NB4 (cell line): ENCODE measurements at regions not wholly inside any gene's neighbourhood (a gene's known extent, or its start where the extent isn't known, plus 50 kb on each side); places are given as distances from the start of the nearest gene placed in this dataset.

Experiments
- CTCF ChIP-seq: IDR thresholded peaks from one replicate; pipeline ENCODE4 v1.5.1; 2012; ENCODE audit warnings: low read depth, low read length
- MAX ChIP-seq: IDR thresholded peaks from 2 replicates; pipeline ENCODE4 v1.6.1; 2011; ENCODE audit warnings: low read depth, low read length
- MYC ChIP-seq: IDR thresholded peaks from 2 replicates; pipeline ENCODE4 v1.6.1; 2011; ENCODE audit warnings: low read depth, low read length
- POLR2A ChIP-seq: IDR thresholded peaks from 2 replicates; pipeline ENCODE4 v1.6.1; 2011; ENCODE audit warnings: mild to moderate bottlenecking; ENCODE audit not compliant: insufficient read length; ENCODE audit errors: extremely low read depth

GRCh38 chr2:23280401-23280800 lies 104.6 kb upstream of the KLHL29 start:
- no peak for TF ChIP-seq CTCF
- no peak for TF ChIP-seq POLR2A
- no peak for TF ChIP-seq MYC
- TF ChIP-seq MAX, result no peak
